Prostate gland (tissue), 2 donors: ENCODE measurements at regions not wholly inside any gene's neighbourhood (a gene's known extent, or its start where the extent isn't known, plus 50 kb on each side); places are given as distances from the start of the nearest gene placed in this dataset.
"Not testable (repeated sequence)": the region's sequence is repeated elsewhere in the genome, so short reads cannot be mapped to it uniquely, and the experiment has no call there.

ENCODE experiments used
- DNase-seq: peaks from one replicate; pipeline ENCODE4 v3.0.0-alpha.2; 2019; ENCODE audit warnings: low spot score
- H3K27ac ChIP-seq, 2 donors: fragments of 200-600 bp; sonication (generic); 2 replicates each; pipeline ENCODE4 v1.5.1; 2017 to 2019
- H3K27me3 ChIP-seq: fragments of 200-600 bp; sonication (generic); replicated peaks from 2 replicates; pipeline ENCODE4 v1.5.1; 2019; ENCODE audit not compliant: insufficient read depth
- H3K36me3 ChIP-seq, 2 donors: fragments of 200-600 bp; sonication (generic); 1 replicate in 1 of 2; 2 replicates in 1 of 2; pipeline versions ENCODE4 v1.5.1 to v1.8.1; 2017 to 2019
- H3K4me1 ChIP-seq: fragments of 200-600 bp; sonication (generic); replicated peaks from 2 replicates; pipeline ENCODE4 v1.5.1; 2019
- H3K4me3 ChIP-seq, 2 donors: fragments of 200-600 bp; sonication (generic); 2 replicates each; pipeline ENCODE4 v1.5.1; 2017 to 2019
- H3K9me3 ChIP-seq: fragments of 200-600 bp; sonication (generic); 2 replicates; pipeline ENCODE4 v1.5.1; 2017
- POLR2A ChIP-seq: fragments of 450-650 bp; IDR thresholded peaks from one replicate; pipeline ENCODE4 v1.6.1; 2016; ENCODE audit warnings: antibody characterized with exemption, mild to moderate bottlenecking
- POLR2AphosphoS5 ChIP-seq: sonication (generic); formaldehyde crosslinking; IDR thresholded peaks from one replicate; pipeline ENCODE4 v1.6.1; 2017; ENCODE audit warnings: antibody characterized with exemption
- WGBS: methylation state at CpG from one replicate; pipeline ENCODE4 v1.1.5; 2018; 5-methylcytosine and 5-hydroxymethylcytosine counted together
- intact Hi-C: fragments of 100-400 bp; cut with DNase I; formaldehyde crosslinking; loops from one replicate; pipeline ENCODE4 v1.14.2; 2022
- TF ChIP-seq, protein P1 (sequence below), 4 experiments: fragments of 200-600 bp in 2 of 4; fragments of 450-650 bp in 2 of 4; sonication (generic) in 2 of 4; IDR thresholded peaks; 1 replicate in 3 of 4; 2 replicates in 1 of 4; pipeline ENCODE4 v1.5.1; 2016 to 2019; ENCODE audit warnings: antibody characterized with exemption in 4 of 4, mild to moderate bottlenecking in 2 of 4, moderate library complexity in 2 of 4

DNA sequence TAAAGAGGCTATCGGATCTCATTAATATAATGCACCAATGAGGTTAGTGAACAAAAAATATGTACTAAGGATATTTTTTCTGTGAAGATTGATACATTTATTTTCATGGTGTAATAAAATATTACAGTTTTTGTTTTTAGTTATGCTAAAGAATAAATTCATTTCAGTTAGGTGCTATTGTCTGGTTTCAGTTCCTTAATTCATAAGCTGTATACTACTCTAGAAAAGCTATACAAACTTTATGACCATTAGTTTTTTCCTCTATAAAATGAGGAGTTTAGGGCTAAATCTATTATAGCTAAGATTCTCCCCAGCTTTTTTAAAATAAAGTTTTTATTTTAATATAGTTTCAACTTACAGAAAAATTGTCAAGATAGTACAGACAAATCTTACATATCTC, 1311.7 kb upstream of the NXPH2 start:
- WGBS, result 94% methylated on average over 1 of the region's 1 CpG
- Histone ChIP-seq H3K36me3 (no peaks in the 10 kb centered on the region), H3K27ac (no peak overlapping the region), H3K9me3 (no peaks in the 10 kb centered on the region), H3K4me1 (no peaks in the 10 kb centered on the region), H3K27me3 (no peaks in the 10 kb centered on the region), H3K4me3 (no peak overlapping the region)
- TF ChIP-seq, protein P1, sequence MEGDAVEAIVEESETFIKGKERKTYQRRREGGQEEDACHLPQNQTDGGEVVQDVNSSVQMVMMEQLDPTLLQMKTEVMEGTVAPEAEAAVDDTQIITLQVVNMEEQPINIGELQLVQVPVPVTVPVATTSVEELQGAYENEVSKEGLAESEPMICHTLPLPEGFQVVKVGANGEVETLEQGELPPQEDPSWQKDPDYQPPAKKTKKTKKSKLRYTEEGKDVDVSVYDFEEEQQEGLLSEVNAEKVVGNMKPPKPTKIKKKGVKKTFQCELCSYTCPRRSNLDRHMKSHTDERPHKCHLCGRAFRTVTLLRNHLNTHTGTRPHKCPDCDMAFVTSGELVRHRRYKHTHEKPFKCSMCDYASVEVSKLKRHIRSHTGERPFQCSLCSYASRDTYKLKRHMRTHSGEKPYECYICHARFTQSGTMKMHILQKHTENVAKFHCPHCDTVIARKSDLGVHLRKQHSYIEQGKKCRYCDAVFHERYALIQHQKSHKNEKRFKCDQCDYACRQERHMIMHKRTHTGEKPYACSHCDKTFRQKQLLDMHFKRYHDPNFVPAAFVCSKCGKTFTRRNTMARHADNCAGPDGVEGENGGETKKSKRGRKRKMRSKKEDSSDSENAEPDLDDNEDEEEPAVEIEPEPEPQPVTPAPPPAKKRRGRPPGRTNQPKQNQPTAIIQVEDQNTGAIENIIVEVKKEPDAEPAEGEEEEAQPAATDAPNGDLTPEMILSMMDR (IDR thresholded peaks at IDR 0.05), result no peak
- no peak for TF ChIP-seq POLR2A
- no peak for TF ChIP-seq POLR2AphosphoS5
- intact Hi-C loops, result no loop called here
- no peak for DNase-seq

DNA sequence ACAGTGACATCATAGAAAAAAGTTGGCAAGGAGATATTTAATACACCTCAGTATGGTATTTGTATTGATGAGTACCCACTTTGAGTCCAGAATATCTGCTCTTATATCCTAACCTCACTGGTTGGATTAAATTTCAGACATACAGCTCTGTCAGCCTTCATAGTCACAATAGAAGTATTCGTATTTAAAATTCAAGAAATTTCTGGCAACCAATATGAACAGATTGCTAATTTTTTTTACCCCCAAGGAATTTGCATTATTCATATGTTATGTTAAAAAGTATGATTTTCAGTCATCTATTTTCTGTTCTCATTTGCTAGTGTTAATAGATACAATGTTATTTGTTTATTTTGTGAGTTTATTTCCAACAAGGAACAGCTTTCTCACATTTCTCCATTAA, 1306.8 kb upstream of the NXPH2 start:
- 73% methylated on average over 1 of the region's 1 CpG for WGBS
- no peak overlapping the region for H3K27ac ChIP-seq
- no peak for DNase-seq
- intact Hi-C loops, result no loop called here
- no peaks in the 10 kb centered on the region for H3K27me3 ChIP-seq
- H3K4me1 ChIP-seq, result no peaks in the 10 kb centered on the region
- no peak for TF ChIP-seq POLR2AphosphoS5
- no peak for TF ChIP-seq POLR2A
- TF ChIP-seq, protein P1 (IDR thresholded peaks at IDR 0.05), result no peak
- no peak overlapping the region for H3K4me3 ChIP-seq
- no peaks in the 10 kb centered on the region for H3K36me3 ChIP-seq
- H3K9me3 ChIP-seq, result no peaks in the 10 kb centered on the region

DNA sequence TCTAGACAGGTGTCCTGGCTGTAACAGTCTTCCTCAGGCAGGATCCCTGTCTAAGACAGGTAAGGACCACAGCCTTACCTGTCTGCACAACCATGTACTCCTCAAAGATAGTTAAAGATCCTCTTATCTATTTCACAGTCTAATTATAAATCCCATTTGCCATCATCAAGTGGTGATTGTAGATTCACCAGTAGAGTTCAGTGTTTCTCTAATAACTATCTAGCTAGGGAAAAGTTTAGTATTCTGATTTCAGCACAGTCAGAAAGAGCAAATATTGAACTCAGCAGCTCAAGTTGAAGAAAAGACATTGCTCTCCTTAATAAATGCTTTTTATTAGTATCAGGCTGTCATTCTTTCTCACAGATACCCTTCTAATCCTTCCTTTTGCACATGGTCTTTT, 1305.5 kb upstream of the NXPH2 start:
- no peaks in the 10 kb centered on the region for H3K36me3 ChIP-seq
- intact Hi-C loops, result no loop called here
- H3K9me3 ChIP-seq, result no peaks in the 10 kb centered on the region
- TF ChIP-seq POLR2A, result no peak
- TF ChIP-seq, protein P1 (IDR thresholded peaks at IDR 0.05), result no peak
- H3K4me1 ChIP-seq, result no peaks in the 10 kb centered on the region
- DNase-seq, result no peak
- H3K27ac ChIP-seq, result no peak overlapping the region
- H3K4me3 ChIP-seq, result no peak overlapping the region
- H3K27me3 ChIP-seq, result no peaks in the 10 kb centered on the region

DNA sequence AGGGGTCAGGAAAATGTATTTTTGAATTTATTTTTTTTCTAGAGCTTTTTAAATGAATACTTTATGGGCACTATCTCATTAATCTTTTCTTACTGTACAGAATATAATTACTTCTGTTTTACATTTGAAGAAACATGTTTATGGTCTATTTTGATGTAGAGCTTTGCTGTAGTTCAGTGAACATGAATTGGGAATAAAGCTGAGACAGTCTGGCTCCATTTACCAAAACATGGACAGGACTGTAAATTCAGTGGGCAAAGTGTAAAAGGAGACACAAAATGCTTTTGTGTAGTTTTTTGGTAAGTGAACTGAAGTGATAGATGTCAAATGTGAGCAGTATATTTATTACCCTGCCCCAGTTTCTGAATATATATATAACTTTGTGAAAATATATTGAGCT, 1298.8 kb upstream of the NXPH2 start:
- Histone ChIP-seq H3K36me3 (no peaks in the 10 kb centered on the region), H3K4me3 (no peak overlapping the region), H3K9me3 (no peaks in the 10 kb centered on the region), H3K27ac (no peak overlapping the region), H3K4me1 (no peaks in the 10 kb centered on the region), H3K27me3 (no peaks in the 10 kb centered on the region)
- no peak for DNase-seq
- intact Hi-C loops, result no loop called here
- TF ChIP-seq POLR2AphosphoS5 (no peak), POLR2A (no peak)
- TF ChIP-seq, protein P1 (IDR thresholded peaks at IDR 0.05), result no peak

DNA sequence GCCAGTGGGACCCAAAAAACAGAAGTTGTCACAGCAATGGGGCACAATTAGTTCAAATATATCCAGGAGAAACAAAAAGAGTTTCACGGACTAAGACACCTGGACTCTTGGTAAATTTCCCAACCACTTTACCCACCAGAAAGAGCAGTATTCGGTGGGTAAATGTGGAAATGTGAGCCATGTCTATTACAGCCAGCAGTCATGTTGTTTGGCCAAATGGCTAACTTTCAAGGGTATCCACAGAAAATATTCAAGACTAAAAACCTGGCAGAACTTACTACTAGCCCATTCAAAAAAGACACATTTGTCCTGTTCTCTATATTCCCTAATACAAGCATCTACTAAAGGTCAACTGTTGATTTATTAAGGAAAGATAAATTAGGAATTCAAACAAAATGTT, 1296.0 kb upstream of the NXPH2 start:
- intact Hi-C loops, result no loop called here
- H3K27ac ChIP-seq, result no peak overlapping the region
- H3K9me3 ChIP-seq, result no peaks in the 10 kb centered on the region
- DNase-seq, result no peak
- no peaks in the 10 kb centered on the region for H3K4me1 ChIP-seq
- TF ChIP-seq POLR2A (no peak), POLR2AphosphoS5 (no peak)
- TF ChIP-seq, protein P1 (IDR thresholded peaks at IDR 0.05), result no peak
- no peaks in the 10 kb centered on the region for H3K36me3 ChIP-seq
- H3K27me3 ChIP-seq, result no peaks in the 10 kb centered on the region
- 78% methylated on average over 2 of the region's 2 CpGs for WGBS
- no peak overlapping the region for H3K4me3 ChIP-seq

DNA sequence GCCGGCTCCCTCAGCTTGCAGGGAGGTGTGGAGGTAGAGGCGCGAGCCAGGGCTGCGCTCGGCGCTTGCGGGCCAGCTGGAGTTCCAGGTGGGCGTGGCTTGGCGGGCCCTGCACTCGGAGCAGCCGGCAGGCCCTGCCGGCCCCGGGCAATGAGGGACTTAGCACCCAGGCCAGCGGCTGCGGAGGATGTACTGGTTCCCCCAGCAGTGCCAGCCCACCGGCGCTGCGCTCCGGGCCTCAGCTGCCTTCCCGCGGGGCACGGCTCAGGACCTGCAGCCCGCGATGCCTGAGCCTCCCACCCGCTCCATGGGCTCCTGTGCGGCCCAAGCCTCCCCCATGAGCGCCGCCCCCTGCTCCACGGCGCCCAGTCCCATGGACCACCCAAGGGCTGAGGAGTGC, 1293.6 kb upstream of the NXPH2 start:
- H3K27me3 ChIP-seq, H3K4me3 ChIP-seq, H3K9me3 ChIP-seq, DNase-seq, H3K27ac ChIP-seq, intact Hi-C loops, H3K4me1 ChIP-seq, H3K36me3 ChIP-seq: not testable (repeated sequence)
- 98% methylated on average over 27 of the region's 30 CpGs for WGBS
